Peyer's patch (tissue), 4 donors: ENCODE measurements at regions not wholly inside any gene's neighbourhood (a gene's known extent, or its start where the extent isn't known, plus 50 kb on each side); places are given as distances from the start of the nearest gene placed in this dataset.

Source experiments
- POLR2A ChIP-seq, 2 donors: fragments of 450-650 bp; IDR thresholded peaks; one replicate each; pipeline ENCODE4 v1.5.1; 2017; ENCODE audit warnings: antibody characterized with exemption in 2 of 2, mild to moderate bottlenecking in 2 of 2, moderate library complexity in 2 of 2
- TF ChIP-seq, protein P1 (sequence below), 6 experiments: fragments of 450-650 bp in 4 of 6; fragments of 200-600 bp in 2 of 6; sonication (generic) in 1 of 6; IDR thresholded peaks; one replicate each; pipeline ENCODE4 v1.5.1; 2017 to 2019; ENCODE audit warnings: antibody characterized with exemption in 6 of 6, mild to moderate bottlenecking in 3 of 6, moderate library complexity in 1 of 6

DNA sequence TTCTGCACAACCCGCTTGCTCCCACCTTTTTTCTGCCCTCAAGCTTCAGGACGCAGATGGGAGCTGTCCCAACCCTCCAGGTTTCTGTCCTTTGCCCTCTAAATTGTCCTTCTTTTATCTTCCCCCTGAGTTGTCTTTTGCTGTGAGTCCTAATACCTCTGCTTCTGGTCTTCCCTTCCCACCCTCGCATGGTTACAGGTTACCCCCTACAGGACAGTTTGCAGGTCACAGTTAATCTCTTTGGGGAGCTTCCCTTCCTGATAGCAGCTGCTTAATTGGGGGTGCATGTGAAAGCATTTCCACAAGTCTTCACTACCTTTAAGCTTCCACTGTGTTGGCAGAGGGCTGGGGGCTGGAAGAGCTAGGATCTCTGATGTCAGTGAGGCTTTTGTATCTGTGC is 121.5 kb upstream of the CXCL12 start:
- TF ChIP-seq, protein P1, sequence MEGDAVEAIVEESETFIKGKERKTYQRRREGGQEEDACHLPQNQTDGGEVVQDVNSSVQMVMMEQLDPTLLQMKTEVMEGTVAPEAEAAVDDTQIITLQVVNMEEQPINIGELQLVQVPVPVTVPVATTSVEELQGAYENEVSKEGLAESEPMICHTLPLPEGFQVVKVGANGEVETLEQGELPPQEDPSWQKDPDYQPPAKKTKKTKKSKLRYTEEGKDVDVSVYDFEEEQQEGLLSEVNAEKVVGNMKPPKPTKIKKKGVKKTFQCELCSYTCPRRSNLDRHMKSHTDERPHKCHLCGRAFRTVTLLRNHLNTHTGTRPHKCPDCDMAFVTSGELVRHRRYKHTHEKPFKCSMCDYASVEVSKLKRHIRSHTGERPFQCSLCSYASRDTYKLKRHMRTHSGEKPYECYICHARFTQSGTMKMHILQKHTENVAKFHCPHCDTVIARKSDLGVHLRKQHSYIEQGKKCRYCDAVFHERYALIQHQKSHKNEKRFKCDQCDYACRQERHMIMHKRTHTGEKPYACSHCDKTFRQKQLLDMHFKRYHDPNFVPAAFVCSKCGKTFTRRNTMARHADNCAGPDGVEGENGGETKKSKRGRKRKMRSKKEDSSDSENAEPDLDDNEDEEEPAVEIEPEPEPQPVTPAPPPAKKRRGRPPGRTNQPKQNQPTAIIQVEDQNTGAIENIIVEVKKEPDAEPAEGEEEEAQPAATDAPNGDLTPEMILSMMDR (IDR thresholded peaks at IDR 0.05): no peak
- TF ChIP-seq POLR2A (IDR thresholded peaks at IDR 0.05): no peak
